ENCODE measurements at regions not wholly inside any gene's neighbourhood (a gene's known extent, or its start where the extent isn't known, plus 50 kb on each side); places are given as distances from the start of the nearest gene placed in this dataset.
"Not testable (repeated sequence)": the region's sequence is repeated elsewhere in the genome, so short reads cannot be mapped to it uniquely, and the experiment has no call there.

- DNase-seq, result no peak
Observed at GRCh38 chr1:230555814-230556213, 86.5 kb upstream of the COG2 start.

DNA sequence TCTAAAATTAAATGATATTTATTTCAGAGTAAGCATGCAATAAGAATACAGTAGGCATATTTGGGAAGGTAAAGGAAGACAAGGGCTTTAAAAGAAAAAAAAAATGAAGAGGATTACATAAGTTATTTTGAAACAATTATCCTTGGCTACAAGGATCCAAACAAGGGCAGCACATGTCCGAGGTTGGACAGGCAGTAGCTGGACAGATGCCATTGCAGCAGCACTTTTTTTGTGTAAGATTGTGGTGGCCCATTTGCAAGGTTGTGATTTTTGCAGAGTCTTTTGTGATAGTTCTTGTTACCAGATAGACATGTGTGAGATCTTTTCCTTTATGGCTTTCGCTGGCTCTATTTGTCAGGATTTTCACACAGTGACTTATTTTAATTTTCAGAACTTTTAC is 89.4 kb upstream of the COG2 start:
- no peak for DNase-seq

DNA sequence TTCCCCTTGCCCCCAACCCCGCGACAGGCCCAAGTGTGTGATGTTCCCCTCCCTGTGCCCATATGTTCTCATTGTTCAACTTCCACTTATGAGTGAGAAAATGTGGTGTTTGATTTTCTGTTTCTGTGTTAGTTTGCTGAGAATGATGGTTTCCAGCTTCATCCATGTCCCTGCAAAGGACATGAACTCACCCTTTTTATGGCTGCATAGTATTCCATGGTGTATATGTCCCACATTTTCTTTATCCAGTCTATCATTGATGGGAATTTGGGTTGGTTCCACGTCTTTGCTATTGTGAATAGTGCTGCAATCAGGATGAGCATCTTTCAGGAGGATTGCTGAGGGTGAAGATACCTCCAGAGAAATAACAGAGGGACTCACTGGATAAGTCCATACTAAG is 91.3 kb upstream of the COG2 start:
- not testable (repeated sequence) for DNase-seq

GRCh38 chr1:230550428-230550827 is 91.9 kb upstream of the COG2 start:
- DNase-seq, result no peak

- no peak for DNase-seq
Observed at GRCh38 chr1:230549625-230550024, 92.7 kb upstream of the COG2 start.

- DNase-seq, result peak; percentile 63
Observed at GRCh38 chr1:230548997-230549396, 93.3 kb upstream of the COG2 start.

GRCh38 chr1:230548357-230548756 is 93.9 kb upstream of the COG2 start:
- no peak for DNase-seq

GRCh38 chr1:230545181-230545580 is 97.1 kb upstream of the COG2 start:
- no peak for DNase-seq

GRCh38 chr1:230544758-230545157 is 97.5 kb upstream of the COG2 start:
- DNase-seq, result no peak

GRCh38 chr1:230543085-230543484 is 99.2 kb upstream of the COG2 start:
- no peak for DNase-seq

DNA sequence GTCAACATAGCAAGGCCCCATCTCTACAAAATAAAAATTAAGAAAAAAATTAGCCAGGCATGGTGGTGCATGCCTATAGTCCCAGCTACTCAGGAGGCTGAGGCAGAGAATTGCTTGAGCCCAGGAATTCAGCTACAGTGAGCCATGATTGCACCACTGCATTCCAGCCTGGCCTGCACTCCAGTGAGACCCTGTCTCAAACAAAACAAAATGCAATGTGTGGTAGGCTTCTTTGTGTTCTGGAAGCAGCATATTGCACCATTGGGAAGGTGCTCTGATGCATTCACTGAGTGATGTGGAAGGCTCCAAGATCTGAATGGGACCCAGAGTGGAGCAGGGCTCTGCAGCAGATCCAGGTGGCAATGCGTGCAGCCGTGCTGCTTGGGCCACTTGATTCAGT is 99.6 kb upstream of the COG2 start:
- DNase-seq, result no peak

DNA sequence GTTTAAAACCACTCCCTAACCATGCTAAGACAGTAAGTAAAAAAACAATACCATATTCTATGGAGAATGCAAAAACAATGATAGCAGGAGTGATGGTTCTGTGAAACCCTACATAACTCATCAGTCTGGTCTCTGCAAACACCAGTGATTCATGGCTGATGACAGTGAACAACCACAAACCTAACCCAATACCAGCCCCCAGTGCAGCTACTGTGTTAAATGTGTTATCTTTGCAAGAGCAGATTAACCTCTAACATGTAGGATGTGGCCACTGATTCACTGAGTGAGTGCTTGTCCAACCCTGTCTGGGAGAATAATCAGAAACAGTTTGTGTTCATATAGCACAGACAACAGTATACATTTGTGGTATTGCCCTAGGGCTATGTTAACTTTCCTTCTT is 100.2 kb upstream of the COG2 start:
- no peak for DNase-seq

DNA sequence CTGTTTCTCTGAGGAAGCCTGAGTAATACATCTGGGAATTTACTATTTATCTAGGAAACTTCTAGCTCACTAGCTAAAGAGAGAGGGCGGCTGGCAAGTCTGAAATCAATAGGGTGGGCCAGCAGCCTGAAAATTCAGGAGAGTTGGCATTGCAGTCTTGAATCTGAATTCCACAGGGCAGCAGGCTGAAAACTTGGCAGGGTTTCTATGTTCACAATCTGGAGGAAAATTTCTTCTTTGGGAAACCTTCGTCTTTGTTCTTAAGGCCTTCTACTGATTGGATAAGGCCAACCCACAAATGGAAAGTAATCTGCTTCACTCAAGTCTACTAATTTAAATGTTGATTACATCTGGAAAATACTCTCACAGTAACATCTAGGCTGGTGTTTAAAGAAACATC is 101.0 kb upstream of the COG2 start:
- no peak for DNase-seq

DNA sequence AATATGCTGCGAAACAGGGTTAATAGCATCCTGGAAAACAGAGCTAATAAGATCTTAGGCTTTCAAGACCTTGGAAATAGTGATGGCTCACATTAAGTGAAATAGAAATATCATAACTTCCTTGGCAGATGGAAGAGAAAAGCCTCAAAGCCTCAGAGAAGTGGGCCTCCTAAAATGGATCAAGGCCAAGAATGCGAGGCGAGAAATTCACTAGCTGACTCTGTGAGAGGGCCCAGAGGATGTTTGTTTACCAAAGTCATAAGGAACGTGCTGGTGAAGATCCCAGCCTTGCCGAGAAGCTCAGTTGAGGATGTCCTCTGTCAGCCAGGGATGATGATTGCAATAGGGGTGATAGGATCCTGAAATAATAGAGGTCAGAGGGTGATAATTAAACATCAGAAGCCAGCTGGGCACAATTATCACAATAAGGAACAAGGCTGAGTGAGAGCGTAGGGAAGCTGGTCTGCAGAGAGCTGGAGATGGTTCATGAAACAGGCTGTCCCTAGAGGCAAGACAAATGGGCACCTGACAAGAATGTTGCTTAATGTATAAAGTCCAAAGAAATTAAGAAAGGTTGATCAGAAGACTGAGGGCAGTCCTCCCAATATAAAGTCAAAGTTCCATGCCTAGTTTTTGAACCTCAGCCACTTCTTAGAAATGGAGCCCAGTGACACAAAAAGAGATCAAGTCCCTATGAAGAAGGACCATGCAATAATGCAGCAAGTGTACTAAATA is 101.7 kb upstream of the COG2 start:
- DNase-seq, result no peak

DNA sequence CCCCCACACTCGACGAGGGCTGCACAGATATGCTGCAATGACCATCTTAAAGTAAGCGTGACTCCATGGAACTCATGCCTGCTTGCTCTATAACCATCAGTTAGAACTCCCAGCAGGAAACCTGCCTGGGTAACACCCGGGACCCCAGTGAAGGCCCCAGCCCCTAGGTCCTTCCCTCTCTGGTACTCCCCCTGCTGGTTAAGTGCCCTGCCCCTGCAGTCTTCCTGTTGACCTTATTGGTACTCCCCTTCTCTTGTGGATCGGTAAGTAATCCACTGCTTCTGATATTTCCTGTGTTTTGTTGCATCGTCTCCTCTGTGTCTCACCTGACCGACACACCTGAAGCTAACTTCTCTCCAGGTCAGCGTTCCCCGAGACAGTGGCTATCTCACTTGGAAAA is 104.8 kb upstream of the COG2 start:
- no peak for DNase-seq

DNA sequence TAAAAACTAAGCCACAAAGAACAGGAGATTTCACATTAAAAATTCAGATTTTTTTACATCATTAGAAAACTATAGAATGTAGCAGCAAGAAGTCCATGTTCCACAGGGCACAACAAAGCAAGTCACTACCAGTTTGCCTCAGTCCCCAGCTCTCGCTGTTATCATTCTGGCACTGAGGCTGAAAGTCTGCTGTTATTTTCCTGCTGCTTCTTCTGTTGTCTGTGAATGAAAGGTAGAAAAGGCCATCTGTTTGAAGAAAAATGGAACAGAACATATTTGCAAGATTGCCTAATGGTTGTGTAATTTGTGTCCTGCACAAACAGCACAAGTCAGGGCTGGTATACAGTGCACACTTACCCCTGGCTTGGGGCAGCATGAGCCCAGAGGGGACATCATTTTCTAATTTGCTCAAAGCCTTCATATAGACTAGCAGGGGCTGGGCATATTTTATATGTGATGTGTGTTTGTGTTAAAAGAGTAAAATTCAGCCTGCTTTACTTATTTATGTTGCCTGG is 105.6 kb upstream of the COG2 start:
- DNase-seq, result peak; percentile 13

DNA sequence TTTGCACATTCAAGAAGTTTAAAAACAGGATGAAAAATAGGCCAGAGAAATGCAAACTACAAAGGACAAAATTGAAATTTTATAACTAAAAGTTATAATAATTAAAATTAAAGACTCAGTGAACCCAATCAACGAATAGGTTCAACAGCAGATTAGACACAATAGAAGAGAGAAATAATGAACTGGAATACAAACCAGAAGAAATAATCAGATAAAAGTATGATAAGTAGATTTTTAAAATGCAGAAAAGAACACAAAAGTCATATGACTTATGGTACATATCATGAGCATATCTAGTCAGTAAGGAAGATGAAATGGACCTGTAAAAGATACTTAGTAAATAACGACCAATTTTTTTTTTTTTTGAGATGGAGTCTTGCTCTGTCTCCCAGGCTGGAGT is 108.1 kb upstream of the COG2 start:
- no peak for DNase-seq

DNA sequence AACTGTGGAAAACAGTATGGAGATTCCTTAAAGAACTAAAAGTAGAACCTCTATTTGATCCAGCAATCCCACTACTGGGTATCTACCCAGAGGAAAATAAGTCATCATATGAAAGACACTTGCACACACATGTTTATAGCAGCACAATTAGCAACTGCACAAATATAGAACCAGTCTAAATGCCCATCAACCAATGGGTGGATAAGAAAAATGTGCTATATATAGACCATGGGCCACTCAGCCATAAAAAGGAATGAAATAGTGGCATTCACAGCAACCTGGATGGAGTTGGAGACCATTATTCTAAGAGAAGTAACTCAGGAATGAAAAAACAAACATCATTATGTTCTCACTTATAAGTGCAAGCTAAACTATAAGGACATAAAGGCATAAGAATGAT is 105.0 kb upstream of the PGBD5 start:
- DNase-seq, result no peak

GRCh38 chr1:230519246-230519645 is 93.1 kb upstream of the PGBD5 start:
- no peak for DNase-seq

DNA sequence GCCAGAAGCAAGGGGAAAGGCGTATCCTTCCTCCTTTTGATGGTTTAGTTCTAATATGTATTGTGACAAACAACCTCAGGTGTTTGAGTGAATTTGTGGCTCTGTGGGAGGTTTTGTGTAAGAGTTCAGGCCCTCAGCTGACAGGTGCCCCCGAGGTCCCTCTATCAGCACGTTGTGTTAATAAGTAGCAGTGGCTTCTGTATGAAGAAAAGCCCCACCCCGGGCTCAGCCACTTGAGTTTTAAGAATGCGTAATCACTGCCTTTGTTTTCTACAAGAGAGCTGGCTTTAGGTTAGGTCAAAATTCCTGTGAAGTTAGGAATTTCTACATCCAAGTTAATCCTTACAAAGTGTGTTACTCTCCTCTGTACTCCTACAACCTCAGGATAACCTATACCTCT is 92.4 kb upstream of the PGBD5 start:
- DNase-seq, result no peak

DNA sequence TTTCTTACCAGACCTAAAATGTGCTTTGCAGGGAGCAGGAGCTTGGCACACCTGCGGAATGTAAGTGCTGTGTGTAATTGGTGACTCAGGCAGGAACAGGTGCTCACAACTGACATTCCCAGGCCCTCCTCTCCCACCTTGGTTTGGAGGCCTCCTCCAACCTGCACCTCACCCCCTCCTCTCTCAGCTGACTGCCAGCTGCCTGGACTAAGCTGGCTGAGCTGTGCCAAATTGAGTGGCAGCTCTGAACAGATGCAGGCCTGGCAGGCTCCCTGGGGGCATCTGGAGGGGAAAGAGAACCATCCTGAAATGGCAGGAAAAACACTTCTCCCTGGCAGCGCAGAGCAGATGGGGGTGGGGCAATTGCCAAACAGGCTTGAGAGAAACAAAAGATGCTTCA is 91.7 kb upstream of the PGBD5 start:
- DNase-seq, result peak; percentile 95

DNA sequence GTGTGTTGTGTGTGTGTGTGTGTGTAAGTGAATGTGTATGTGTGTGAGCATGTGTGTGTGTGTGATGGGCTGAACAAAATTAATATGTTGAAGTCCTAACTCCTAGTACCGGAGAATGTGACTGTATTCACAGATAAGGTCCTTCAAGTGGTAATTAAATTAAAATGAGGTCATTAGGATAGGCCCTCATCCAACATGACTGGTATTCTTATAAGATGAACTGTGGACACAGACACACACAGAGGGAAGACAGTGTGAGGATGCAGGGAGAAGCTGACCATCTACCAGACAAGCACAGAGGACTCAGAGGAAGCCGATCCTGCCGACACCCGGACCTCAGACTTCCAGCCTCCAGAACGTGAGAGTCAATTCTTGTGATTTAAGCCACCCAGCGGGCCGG is 91.2 kb upstream of the PGBD5 start:
- DNase-seq, result no peak

DNA sequence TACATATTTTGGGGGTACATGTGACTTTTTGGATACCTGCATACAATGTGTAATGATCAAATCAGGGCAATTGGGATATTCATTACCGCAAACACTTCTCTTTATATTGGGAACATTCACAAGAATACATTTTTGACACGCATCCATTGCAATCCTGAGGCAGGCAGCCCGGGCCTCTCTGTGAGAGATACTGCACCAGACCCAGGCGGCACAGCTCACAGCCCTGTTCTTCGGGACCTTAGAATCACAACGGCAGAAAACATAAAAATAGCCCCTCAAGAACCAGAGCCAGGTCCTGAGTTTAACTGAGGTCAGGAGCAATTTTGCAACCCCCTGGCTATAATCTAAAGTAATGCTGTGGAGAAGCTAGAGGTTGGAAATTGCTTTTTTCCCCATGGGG is 90.8 kb upstream of the PGBD5 start:
- DNase-seq, result no peak

DNA sequence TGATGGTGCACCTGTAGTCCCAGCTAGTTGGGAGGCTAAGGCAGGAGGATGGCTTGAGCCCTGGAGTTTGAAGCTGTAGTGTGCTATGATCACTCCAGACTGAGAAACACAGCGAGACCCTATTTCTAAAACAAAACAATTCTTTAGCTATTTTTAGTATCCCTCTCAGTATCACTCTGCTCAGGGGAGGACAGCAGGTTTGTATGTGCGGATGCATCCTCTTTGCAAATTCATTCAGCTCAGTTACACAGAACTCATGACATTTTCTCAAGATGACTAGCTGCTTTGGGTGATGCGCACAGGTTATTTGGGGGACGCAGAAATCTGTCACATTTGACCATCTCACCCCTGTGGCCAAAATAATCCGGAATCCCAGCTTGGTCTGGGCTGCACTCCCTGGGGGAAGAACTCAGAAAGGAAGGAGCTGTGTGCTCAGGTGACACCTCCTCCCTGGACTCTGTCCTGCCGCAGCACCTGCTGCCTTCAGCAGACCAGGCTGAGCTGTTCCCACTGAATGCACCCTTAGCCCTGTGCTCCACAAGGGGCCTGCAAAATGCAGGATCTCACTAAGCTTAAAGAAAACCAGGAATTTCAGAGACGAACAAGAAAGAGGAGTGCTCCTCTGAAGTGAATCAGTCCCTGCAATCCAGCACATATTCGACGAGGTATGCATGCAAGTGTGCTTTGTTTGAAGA is 89.5 kb upstream of the PGBD5 start:
- DNase-seq, result no peak

DNA sequence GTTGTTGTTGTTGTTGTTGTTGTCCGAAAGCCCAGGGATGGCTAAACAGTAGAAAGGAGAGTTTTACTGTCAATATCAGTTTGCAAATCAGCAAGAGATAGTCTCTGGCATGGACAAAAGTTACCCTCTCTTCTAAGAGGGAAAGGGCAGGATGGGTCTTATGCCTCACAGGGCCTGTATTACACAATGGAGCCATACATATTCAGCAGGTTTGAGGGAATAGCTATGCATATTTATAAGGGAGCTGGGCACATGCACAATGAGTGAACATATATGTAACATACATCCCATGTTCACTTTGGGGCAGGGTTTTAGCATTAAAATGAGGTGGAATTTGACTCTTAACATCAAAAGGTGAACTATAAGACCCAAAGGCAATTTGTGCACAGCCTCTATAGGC is 84.4 kb upstream of the PGBD5 start:
- DNase-seq, result no peak

Measured in NCI-H2171 (cell line).